ENCODE measurements at regions not wholly inside any gene's neighbourhood (a gene's known extent, or its start where the extent isn't known, plus 50 kb on each side); places are given as distances from the start of the nearest gene placed in this dataset.
"Not testable (repeated sequence)": the region's sequence is repeated elsewhere in the genome, so short reads cannot be mapped to it uniquely, and the experiment has no call there.

DNA sequence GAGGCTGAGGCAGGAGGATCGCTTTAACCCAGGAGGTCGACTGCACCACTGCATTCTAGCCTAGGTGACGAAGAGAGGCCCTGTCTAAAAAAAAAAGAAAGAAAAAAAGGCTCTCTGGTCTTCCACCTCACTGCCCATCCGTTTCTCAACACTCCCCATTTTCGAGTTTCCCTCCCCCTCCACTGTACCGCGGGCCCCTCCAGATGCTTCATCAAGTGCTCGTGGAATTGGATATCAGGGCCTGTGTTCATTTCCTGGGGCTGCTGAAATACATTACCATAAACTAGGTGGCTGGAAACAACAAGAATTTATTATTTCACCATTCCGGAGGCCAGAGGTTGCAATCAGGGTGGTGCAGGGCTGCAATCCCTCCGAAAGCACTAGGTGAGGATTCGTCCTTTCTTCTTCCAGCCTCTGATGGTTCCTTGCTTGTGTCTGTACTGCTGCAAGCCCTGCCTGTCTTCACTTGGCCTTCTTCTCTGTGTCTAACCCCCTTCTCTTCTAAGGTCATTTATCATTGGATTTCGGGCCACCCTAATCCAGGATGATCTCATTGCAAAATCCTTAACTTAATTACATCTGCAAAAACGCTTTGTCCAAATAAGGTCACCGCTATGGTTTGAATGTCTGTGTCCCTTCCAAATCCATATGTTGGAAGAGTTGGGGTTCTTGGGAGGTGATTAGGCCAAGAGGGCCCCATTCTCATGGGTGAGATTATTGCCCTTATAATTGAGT is 135.1 kb downstream of the CRLF3 start:
- not testable (repeated sequence) for DNase-seq (ENCODE audit: low read depth in 1 of 2, low spot score in 1 of 2)

GRCh38 chr17:30686538-30687479 is 137.7 kb downstream of the CRLF3 start:
- DNase-seq (ENCODE audit: low read depth in 1 of 2, low spot score in 1 of 2): not testable (repeated sequence)

DNA sequence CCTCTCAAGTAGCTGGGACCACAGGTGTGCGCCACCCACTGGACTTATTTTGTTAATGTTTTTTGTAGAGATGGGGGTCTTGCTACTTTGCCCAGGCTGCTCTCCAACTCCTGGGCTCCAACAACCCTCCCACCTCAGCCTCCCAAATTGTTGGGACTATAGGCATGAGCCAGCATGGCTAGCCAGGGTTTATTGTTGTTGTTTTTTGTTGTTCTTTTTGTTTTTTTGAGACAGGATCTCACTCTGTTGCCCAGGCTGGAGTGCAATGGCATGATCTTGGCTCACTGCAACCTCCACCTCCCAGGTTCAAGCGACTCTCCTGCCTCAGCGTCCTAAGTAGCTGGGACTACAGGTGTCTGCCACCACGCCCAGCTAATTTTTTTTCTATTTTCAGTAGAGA is 142.2 kb downstream of the CRLF3 start:
- DNase-seq (ENCODE audit: low read depth in 1 of 2, low spot score in 1 of 2): not testable (repeated sequence)

- not testable (repeated sequence) for DNase-seq (ENCODE audit: low read depth in 1 of 2, low spot score in 1 of 2)
Observed at GRCh38 chr17:30680681-30681080, 143.8 kb downstream of the CRLF3 start.

GRCh38 chr17:30677550-30678249 is 146.8 kb downstream of the CRLF3 start:
- DNase-seq (ENCODE audit: low read depth in 1 of 2, low spot score in 1 of 2): no peak

DNA sequence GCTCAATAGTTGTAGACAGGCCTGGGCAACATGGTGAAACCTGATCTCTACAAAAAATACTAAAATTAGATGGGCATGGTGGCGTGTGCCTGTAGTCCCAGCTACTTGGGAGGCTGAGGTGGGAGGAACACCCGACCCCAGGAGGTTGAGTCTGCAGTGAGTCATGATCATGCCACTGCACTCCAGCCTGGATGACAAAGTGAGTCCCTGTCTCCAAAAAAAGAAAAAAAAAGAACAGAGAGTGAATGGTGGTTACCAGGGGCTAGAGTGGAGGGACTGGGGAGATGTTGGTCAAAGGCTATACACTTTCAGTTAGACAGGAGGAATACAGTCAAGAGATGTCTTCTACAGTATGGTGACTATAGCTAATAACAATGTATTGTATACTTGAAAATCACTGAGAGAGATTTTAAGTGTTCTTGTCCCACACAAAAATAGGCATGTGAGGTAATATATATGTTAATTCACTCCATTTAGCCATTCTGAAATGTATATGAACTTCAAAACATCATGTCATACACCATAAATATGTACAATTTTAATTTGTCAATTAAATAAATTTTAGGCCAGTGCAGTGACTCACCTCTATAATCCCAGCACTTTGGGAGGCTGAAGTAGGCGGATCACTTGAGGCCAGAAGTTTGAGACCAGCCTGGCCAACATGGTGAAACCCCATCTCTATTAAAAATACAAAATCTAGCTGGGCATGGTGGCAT is 148.6 kb downstream of the CRLF3 start:
- not testable (repeated sequence) for DNase-seq (ENCODE audit: low read depth in 1 of 2, low spot score in 1 of 2)

DNA sequence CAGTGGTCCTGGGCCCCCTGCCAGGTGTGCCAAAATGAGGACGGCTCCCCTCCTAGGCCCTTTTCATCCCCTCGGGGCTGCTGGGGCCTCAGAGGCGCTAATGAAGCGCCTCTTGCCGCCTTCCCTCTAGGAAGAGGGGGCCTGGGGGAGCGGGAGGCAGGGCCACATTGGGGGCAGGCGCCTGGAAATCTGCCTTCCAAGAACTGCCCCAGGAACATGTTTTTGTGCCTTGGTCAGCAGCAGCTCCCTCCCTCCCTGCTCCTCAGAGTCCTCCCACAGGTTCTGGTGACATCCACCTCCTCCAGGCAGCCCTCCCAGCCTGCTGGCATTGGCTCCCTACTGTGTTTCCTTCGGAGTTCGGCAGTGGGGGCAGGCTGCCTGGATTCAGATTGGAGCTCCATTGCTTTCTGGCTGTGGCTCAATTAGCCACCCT is 155.3 kb downstream of the CRLF3 start:
- not testable (repeated sequence) for DNase-seq (ENCODE audit: low read depth in 1 of 2, low spot score in 1 of 2)

GRCh38 chr17:30668360-30669181 is 155.9 kb downstream of the CRLF3 start:
- not testable (repeated sequence) for DNase-seq (ENCODE audit: low read depth in 1 of 2, low spot score in 1 of 2)

DNA sequence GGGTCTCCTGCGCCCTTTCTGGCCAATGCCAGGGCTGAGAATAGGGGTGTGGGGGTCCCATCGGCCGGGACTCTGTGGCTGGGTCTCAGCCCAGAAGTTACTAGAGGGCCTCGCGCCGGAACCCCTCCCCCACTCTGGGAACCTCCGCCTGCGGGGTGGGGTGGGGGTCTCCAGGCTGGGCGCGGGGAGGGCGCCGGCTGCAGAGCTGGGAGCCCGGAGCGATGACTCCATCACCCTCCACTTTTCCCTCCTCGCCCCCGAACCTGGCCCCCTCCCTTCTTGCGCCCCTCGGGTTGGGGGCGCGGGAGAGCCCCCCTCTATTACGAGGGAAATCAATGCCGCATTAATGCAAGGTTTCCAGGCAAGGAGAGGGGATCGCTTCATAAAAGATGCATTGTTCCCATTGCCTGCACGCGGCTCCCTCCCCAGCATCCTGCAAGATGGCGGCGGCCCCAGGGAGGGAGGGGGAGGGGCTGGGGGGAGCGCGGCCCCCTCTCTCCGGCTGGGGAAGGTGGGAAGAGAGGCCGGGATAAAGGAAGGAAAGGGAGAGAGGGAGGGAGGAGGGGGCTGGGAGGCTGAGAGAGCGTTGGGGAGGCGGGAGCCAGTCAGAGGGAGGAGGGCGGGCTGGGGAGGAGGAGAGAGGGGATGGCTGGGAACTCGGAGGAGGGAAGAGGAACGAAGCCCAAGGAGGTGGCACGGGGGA is 156.7 kb downstream of the CRLF3 start:
- DNase-seq (ENCODE audit: low read depth in 1 of 2, low spot score in 1 of 2): peak in 1 of 2 donors; percentile 2

GRCh38 chr17:30666838-30667656 is 157.4 kb downstream of the CRLF3 start:
- DNase-seq (ENCODE audit: low read depth in 1 of 2, low spot score in 1 of 2): not testable (repeated sequence)

DNA sequence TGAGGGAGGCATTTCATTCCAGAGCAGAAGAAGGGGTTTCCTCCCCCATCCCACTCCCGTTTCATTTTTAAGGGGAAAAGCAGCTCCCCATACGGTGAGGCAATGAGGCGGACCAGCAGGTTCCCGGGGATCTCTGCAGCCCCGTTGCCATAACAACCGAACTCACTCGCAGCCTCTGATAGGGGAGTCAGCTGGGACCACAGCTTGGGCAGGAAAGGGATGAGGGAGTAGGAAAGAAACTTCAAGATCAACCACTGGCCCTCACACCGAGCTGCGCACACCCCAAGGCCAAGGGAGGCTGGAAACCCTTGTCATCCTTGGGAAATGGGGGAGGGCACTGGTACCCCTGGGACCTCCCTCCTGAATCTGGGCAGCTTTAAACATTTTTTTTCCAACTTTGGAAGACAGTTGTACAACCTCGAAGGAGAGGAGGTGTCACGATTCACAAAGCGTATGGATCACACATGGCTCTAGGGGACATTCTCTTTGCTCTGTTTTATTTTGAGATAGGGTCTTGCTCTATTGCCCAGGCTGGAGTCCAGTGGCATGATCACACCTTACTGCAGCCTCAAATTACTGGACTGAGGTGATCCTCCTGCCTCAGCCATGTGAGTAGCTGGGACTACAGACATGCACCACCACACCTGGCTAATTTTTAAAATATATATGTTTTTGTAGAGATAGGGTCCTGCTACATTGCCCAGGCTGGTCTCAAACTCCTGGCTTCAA is 160.6 kb downstream of the CRLF3 start:
- not testable (repeated sequence) for DNase-seq (ENCODE audit: low read depth in 1 of 2, low spot score in 1 of 2)

DNA sequence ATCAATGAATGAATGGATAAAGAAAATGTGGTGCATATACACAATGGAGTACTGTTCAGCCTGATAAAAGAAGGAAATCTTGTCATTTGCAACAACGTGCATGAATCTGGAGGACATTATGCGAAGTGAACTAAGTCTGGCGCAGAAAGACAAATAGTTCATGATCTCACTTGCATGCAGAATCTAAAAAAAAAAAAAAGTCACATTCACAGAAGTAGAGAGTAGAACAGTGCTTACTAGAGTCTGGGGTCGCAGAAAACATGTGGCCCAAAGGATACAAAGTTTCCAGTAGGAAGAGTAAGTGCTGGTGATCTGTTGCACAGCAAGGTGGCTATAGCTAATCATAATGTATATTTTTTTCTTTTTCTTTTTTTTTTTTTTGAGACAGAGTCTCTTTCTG is 167.3 kb downstream of the CRLF3 start:
- not testable (repeated sequence) for DNase-seq (ENCODE audit: low read depth in 1 of 2, low spot score in 1 of 2)

DNA sequence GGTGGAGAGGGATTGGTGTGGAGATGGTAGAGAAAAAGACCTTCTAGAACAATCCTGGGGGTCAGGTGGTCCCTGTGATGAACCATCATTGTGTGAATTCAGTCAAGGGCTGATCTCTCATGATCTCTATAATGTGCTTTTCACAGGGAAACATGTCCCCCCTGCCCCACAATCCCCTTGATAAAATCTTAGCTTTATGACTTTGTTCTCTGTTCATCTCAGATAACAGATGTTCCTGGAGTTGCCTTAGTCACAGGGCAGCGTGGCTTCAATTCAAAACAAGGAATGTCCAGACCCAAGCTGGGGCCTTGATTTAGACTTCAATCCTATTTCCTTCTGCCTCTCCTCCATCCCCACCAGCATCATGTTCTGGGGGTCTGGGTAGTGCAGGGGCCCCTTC is 171.5 kb downstream of the CRLF3 start:
- not testable (repeated sequence) for DNase-seq (ENCODE audit: low read depth in 1 of 2, low spot score in 1 of 2)

- DNase-seq (ENCODE audit: low read depth in 1 of 2, low spot score in 1 of 2): not testable (repeated sequence)
Observed at GRCh38 chr17:30650149-30650548, 172.9 kb downstream of the GOSR1 start.

GRCh38 chr17:30648015-30648620 is 170.9 kb downstream of the GOSR1 start:
- DNase-seq (ENCODE audit: low read depth in 1 of 2, low spot score in 1 of 2): not testable (repeated sequence)

DNA sequence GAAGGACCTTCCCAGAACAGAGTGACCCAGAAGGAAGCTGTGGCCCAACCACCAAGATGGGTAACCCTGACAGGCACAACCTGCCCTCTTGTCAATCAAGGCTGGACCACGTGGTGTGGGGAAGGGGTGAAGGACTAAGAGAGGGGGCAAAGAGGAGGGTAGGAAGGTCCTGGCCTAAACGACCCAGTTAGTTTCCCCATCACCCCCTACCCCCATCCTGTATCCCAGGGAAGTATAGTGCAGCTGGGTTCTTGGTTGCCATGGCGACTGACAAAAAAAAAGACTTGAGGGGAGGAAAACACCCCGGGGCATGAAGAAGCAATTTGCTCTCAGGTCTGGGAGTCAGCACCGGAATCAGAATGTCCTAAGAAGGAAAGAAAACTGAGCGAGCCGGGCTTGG is 168.7 kb downstream of the GOSR1 start:
- DNase-seq (ENCODE audit: low read depth in 1 of 2, low spot score in 1 of 2): not testable (repeated sequence)

DNA sequence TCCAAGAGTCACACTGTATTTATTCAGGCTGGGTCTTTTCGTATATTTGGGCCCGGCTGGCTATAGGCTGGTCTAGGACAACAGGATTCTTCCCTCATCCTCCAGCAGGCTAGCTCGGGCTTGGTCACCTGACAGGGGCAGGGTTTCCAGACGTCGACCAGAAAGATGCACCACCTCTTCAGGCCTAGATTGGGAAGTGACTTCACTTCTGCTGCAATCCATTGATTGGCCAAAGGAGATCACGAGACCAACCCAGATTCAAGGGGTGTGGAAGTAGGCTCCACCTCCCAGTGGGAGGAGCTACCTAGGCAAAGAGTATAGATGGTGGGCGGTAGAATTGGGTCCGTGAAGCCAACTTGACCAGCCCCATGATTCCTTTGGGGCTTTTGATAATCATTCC is 167.5 kb downstream of the GOSR1 start:
- not testable (repeated sequence) for DNase-seq (ENCODE audit: low read depth in 1 of 2, low spot score in 1 of 2)

Data from activated T-helper 1 cell treated with anti-CD3 and anti-CD28 coated beads, Interleukin-2, amount 50 U/mL, for 16 hours (primary cell).